IMR-90 (cell line): ENCODE measurements at regions not wholly inside any gene's neighbourhood (a gene's known extent, or its start where the extent isn't known, plus 50 kb on each side); places are given as distances from the start of the nearest gene placed in this dataset.

ENCODE experiments used
- CEBPB ChIP-seq: IDR thresholded peaks from 2 replicates; pipeline ENCODE4 v1.6.1; 2012; ENCODE audit warnings: low read depth, low read length, improper control_type of control experiment
- CHD1 ChIP-seq: IDR thresholded peaks from 2 replicates; pipeline ENCODE4 v1.6.1; 2012; ENCODE audit warnings: low read depth, low read length, improper control_type of control experiment
- ELK1 ChIP-seq: fragments of 150-350 bp; IDR thresholded peaks from 2 replicates; pipeline ENCODE4 v1.6.1; 2016; ENCODE audit warnings: low read depth, mild to moderate bottlenecking, low read length, moderate library complexity, borderline replicate concordance
- MAFK ChIP-seq: IDR thresholded peaks from 2 replicates; pipeline ENCODE4 v1.6.1; 2012; ENCODE audit warnings: low read depth, low read length, improper control_type of control experiment
- MAZ ChIP-seq: IDR thresholded peaks from 2 replicates; pipeline ENCODE4 v1.6.1; 2012; ENCODE audit warnings: low read depth, mild to moderate bottlenecking, low read length, improper control_type of control experiment, moderate library complexity, borderline replicate concordance
- POLR2A ChIP-seq: IDR thresholded peaks from 2 replicates; pipeline ENCODE4 v1.6.1; 2012; ENCODE audit warnings: mild to moderate bottlenecking, low read depth, low read length
- RAD21 ChIP-seq: IDR thresholded peaks from 2 replicates; pipeline ENCODE4 v1.6.1; 2012; ENCODE audit warnings: low read length, improper control_type of control experiment
- RCOR1 ChIP-seq: IDR thresholded peaks from 2 replicates; pipeline ENCODE4 v1.6.1; 2012; ENCODE audit warnings: mild to moderate bottlenecking, low read length, improper control_type of control experiment; ENCODE audit not compliant: insufficient replicate concordance
- RFX5 ChIP-seq: IDR thresholded peaks from 2 replicates; pipeline ENCODE4 v1.8.0; 2012; ENCODE audit warnings: low read depth, mild to moderate bottlenecking, low read length, moderate library complexity
- TF ChIP-seq, protein P1 (sequence below): conservative IDR thresholded peaks from 2 replicates; pipeline ENCODE4 v1.5.1; 2012; ENCODE audit warnings: mild to moderate bottlenecking, low read depth, low read length, improper control_type of control experiment
- TF ChIP-seq, protein P2 (sequence below): fragments of 150-350 bp; IDR thresholded peaks from 2 replicates; pipeline ENCODE4 v1.6.1; 2017; ENCODE audit warnings: mild to moderate bottlenecking, antibody characterized with exemption, low read length, low read depth

GRCh38 chr12:124109760-124110159, 136.7 kb downstream of the ZNF664 start:
- TF ChIP-seq, protein P1, sequence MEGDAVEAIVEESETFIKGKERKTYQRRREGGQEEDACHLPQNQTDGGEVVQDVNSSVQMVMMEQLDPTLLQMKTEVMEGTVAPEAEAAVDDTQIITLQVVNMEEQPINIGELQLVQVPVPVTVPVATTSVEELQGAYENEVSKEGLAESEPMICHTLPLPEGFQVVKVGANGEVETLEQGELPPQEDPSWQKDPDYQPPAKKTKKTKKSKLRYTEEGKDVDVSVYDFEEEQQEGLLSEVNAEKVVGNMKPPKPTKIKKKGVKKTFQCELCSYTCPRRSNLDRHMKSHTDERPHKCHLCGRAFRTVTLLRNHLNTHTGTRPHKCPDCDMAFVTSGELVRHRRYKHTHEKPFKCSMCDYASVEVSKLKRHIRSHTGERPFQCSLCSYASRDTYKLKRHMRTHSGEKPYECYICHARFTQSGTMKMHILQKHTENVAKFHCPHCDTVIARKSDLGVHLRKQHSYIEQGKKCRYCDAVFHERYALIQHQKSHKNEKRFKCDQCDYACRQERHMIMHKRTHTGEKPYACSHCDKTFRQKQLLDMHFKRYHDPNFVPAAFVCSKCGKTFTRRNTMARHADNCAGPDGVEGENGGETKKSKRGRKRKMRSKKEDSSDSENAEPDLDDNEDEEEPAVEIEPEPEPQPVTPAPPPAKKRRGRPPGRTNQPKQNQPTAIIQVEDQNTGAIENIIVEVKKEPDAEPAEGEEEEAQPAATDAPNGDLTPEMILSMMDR = no peak
- TF ChIP-seq CEBPB (no peak), POLR2A (no peak), MAFK (no peak), RAD21 (no peak), CHD1 (no peak), RCOR1 (no peak), RFX5 (no peak), MAZ (no peak), ELK1 (no peak)
- TF ChIP-seq, protein P2, sequence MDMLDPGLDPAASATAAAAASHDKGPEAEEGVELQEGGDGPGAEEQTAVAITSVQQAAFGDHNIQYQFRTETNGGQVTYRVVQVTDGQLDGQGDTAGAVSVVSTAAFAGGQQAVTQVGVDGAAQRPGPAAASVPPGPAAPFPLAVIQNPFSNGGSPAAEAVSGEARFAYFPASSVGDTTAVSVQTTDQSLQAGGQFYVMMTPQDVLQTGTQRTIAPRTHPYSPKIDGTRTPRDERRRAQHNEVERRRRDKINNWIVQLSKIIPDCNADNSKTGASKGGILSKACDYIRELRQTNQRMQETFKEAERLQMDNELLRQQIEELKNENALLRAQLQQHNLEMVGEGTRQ = peak; percentile 90
